ENCODE measurements at regions not wholly inside any gene's neighbourhood (a gene's known extent, or its start where the extent isn't known, plus 50 kb on each side); places are given as distances from the start of the nearest gene placed in this dataset.

GRCh38 chr14:104475256-104475655 is 104.3 kb upstream of the C14orf180 start:
- no peak for TF ChIP-seq CTCF (IDR thresholded peaks at IDR 0.05)
- no peak for TF ChIP-seq EZH2 (IDR thresholded peaks at IDR 0.05; ENCODE audit: borderline replicate concordance, insufficient read depth, low read depth, low read length, poor library complexity, severe bottlenecking)
